Fibroblast of lung (primary cell): ENCODE measurements at regions not wholly inside any gene's neighbourhood (a gene's known extent, or its start where the extent isn't known, plus 50 kb on each side); places are given as distances from the start of the nearest gene placed in this dataset.

ENCODE experiments used
- DNase-seq, 2 donors: peaks; one replicate each; pipeline versions ENCODE4 v3.0.0 to v3.0.0-alpha.2; 2010; ENCODE audit warnings: low read depth in 2 of 2
- H2AFZ ChIP-seq: 2 replicates; pipeline ENCODE4 v1.5.1; 2012; ENCODE audit warnings: low read length, control low read depth, inconsistent platforms
- H3K27ac ChIP-seq: 2 replicates; pipeline ENCODE4 v1.5.1; 2011; ENCODE audit warnings: low read length, control low read depth; ENCODE audit not compliant: insufficient read depth
- H3K27me3 ChIP-seq: 2 replicates; pipeline ENCODE4 v1.5.1; 2011; ENCODE audit warnings: mild to moderate bottlenecking, low read length; ENCODE audit not compliant: control insufficient read depth, insufficient read depth
- H3K36me3 ChIP-seq: 2 replicates; pipeline ENCODE4 v1.5.1; 2011; ENCODE audit warnings: low read length; ENCODE audit not compliant: control insufficient read depth, insufficient read depth
- H3K4me1 ChIP-seq: 2 replicates; pipeline ENCODE4 v1.5.1; 2011; ENCODE audit warnings: low read length; ENCODE audit not compliant: control insufficient read depth, insufficient read depth; ENCODE audit errors: extremely low read depth
- H3K4me2 ChIP-seq: 2 replicates; pipeline ENCODE4 v1.5.1; 2011; ENCODE audit warnings: low read length, control low read depth; ENCODE audit not compliant: insufficient read depth; ENCODE audit errors: extremely low read depth
- H3K4me3 ChIP-seq, 4 experiments: fragments of 200-600 bp in 1 of 4; sonication (generic) in 1 of 4; replicated peaks in 1 of 4; 2 replicates each; pipeline ENCODE4 v1.5.1; 2011 to 2016; ENCODE audit warnings: low read length in 4 of 4, low read depth in 3 of 4, mild to moderate bottlenecking in 3 of 4, control low read depth in 2 of 4, inconsistent platforms in 1 of 4, mixed read lengths in 1 of 4; ENCODE audit not compliant: insufficient read depth in 1 of 4; ENCODE audit errors: control extremely low read depth in 1 of 4
- H3K79me2 ChIP-seq: 2 replicates; pipeline ENCODE4 v1.5.1; 2012; ENCODE audit warnings: mild to moderate bottlenecking, low read length, inconsistent platforms; ENCODE audit not compliant: control insufficient read depth, insufficient read depth
- H3K9ac ChIP-seq: 2 replicates; pipeline ENCODE4 v1.5.1; 2011; ENCODE audit warnings: mild to moderate bottlenecking, low read length, control low read depth; ENCODE audit not compliant: insufficient read depth
- H3K9me3 ChIP-seq: 2 replicates; pipeline ENCODE4 v1.5.1; 2012; ENCODE audit warnings: low read depth, low read length; ENCODE audit not compliant: control insufficient read depth, insufficient read depth
- H4K20me1 ChIP-seq: 2 replicates; pipeline ENCODE4 v1.5.1; 2011; ENCODE audit warnings: low read length; ENCODE audit not compliant: control insufficient read depth, insufficient read depth; ENCODE audit errors: extremely low read depth
- CTCF ChIP-seq, 2 donors: IDR thresholded peaks in 1 of 2; conservative IDR thresholded peaks in 1 of 2; 1 replicate in 1 of 2; 2 replicates in 1 of 2; pipeline ENCODE4 v1.5.1; 2011 to 2012; ENCODE audit warnings: low read length in 2 of 2, control low read depth in 1 of 2, inconsistent platforms in 1 of 2, low read depth in 1 of 2, mild to moderate bottlenecking in 1 of 2
- EZH2 ChIP-seq: IDR thresholded peaks from 2 replicates; pipeline ENCODE4 v1.5.1; 2012; ENCODE audit warnings: low read length, control low read depth, mild to moderate bottlenecking; ENCODE audit errors: missing control alignments

- Histone ChIP-seq H3K4me2 (no peak overlapping the region), H4K20me1 (no peaks in the 10 kb centered on the region), H3K79me2 (no peaks in the 10 kb centered on the region), H3K9ac (no peak overlapping the region), H3K4me1 (peaks cover 4% of the 10 kb centered on the region), H3K36me3 (no peaks in the 10 kb centered on the region), H2AFZ (no peak overlapping the region), H3K27ac (no peak overlapping the region), H3K9me3 (no peaks in the 10 kb centered on the region), H3K27me3 (no peaks in the 10 kb centered on the region), H3K4me3 (no peak overlapping the region)
- TF ChIP-seq CTCF (conservative IDR thresholded peaks at IDR 0.05 in 1 of 2, IDR thresholded peaks at IDR 0.05 in 1 of 2; ENCODE audit: low read depth in 1 of 2, low read length in 2 of 2) = no peak
- TF ChIP-seq EZH2 = no peak
- no peak for DNase-seq
These were observed 553.2 kb upstream of the TBL1XR1 start for GRCh38 chr3:177750436-177750835.

DNA sequence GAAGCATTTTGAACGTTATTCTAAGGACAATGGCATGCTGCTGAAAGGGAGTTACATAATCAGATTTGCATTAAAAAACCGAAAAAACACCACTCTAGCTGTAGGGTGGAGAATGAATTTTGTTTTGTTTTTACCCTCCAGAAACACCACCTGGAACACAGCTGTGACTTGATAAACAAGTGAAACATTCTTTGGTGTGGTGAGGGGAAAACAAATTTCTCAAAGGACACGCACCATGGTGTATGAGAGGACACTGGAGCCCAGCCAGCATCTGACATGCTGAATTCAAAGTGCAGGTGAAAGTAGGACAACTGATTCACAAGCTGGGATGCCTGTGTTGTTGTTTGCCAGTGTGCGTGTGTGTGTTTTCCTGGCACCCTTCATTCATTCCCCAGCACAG is 554.5 kb upstream of the TBL1XR1 start:
- no peak for DNase-seq
- Histone ChIP-seq H3K27me3 (no peaks in the 10 kb centered on the region), H3K9ac (no peak overlapping the region), H3K9me3 (no peaks in the 10 kb centered on the region), H2AFZ (no peak overlapping the region), H4K20me1 (no peaks in the 10 kb centered on the region), H3K36me3 (no peaks in the 10 kb centered on the region), H3K4me1 (peaks cover 4% of the 10 kb centered on the region), H3K79me2 (no peaks in the 10 kb centered on the region), H3K4me2 (no peak overlapping the region), H3K27ac (no peak overlapping the region), H3K4me3 (no peak overlapping the region)
- no peak for TF ChIP-seq CTCF (conservative IDR thresholded peaks at IDR 0.05 in 1 of 2, IDR thresholded peaks at IDR 0.05 in 1 of 2; ENCODE audit: low read depth in 1 of 2, low read length in 2 of 2)
- no peak for TF ChIP-seq EZH2

GRCh38 chr3:177752831-177753230 is 555.5 kb upstream of the TBL1XR1 start:
- no peak overlapping the region for H3K9ac ChIP-seq
- H3K9me3 ChIP-seq = no peaks in the 10 kb centered on the region
- H2AFZ ChIP-seq = no peak overlapping the region
- peaks cover 4% of the 10 kb centered on the region for H3K4me1 ChIP-seq
- H3K4me2 ChIP-seq = no peak overlapping the region
- H3K36me3 ChIP-seq = no peaks in the 10 kb centered on the region
- H4K20me1 ChIP-seq = no peaks in the 10 kb centered on the region
- no peaks in the 10 kb centered on the region for H3K79me2 ChIP-seq
- DNase-seq = no peak
- no peak overlapping the region for H3K4me3 ChIP-seq
- TF ChIP-seq CTCF (conservative IDR thresholded peaks at IDR 0.05 in 1 of 2, IDR thresholded peaks at IDR 0.05 in 1 of 2; ENCODE audit: low read depth in 1 of 2, low read length in 2 of 2) (no peak), EZH2 (no peak)
- H3K27ac ChIP-seq = no peak overlapping the region
- H3K27me3 ChIP-seq = no peaks in the 10 kb centered on the region
